NB4 (cell line): ENCODE measurements at regions not wholly inside any gene's neighbourhood (a gene's known extent, or its start where the extent isn't known, plus 50 kb on each side); places are given as distances from the start of the nearest gene placed in this dataset.

Experiments used
- DNase-seq: peaks from one replicate; pipeline ENCODE4 v3.0.0; 2010; ENCODE audit warnings: low read depth
- H3K4me3 ChIP-seq: one replicate; pipeline ENCODE4 v1.5.1; 2011; ENCODE audit warnings: mild to moderate bottlenecking, low read depth, low read length, moderate library complexity
- CTCF ChIP-seq: IDR thresholded peaks from one replicate; pipeline ENCODE4 v1.5.1; 2012; ENCODE audit warnings: low read depth, low read length
- MAX ChIP-seq: IDR thresholded peaks from 2 replicates; pipeline ENCODE4 v1.6.1; 2011; ENCODE audit warnings: low read depth, low read length
- MYC ChIP-seq: IDR thresholded peaks from 2 replicates; pipeline ENCODE4 v1.6.1; 2011; ENCODE audit warnings: low read depth, low read length
- POLR2A ChIP-seq: IDR thresholded peaks from 2 replicates; pipeline ENCODE4 v1.6.1; 2011; ENCODE audit warnings: mild to moderate bottlenecking; ENCODE audit not compliant: insufficient read length; ENCODE audit errors: extremely low read depth

GRCh38 chr12:112677050-112677765, 114.3 kb upstream of the RPH3A start:
- no peak for TF ChIP-seq MYC
- TF ChIP-seq CTCF = no peak
- TF ChIP-seq POLR2A = no peak
- TF ChIP-seq MAX = no peak
- DNase-seq = peak; percentile 23
- H3K4me3 ChIP-seq = no peak overlapping the region

GRCh38 chr12:112680993-112681392, 110.6 kb upstream of the RPH3A start:
- H3K4me3 ChIP-seq = no peak overlapping the region
- TF ChIP-seq MYC (no peak), MAX (no peak)
- DNase-seq = no peak

GRCh38 chr12:112682586-112682985, 109.0 kb upstream of the RPH3A start:
- no peak for DNase-seq
- H3K4me3 ChIP-seq = no peak overlapping the region
- no peak for TF ChIP-seq CTCF
- TF ChIP-seq MAX = no peak
- TF ChIP-seq POLR2A = no peak
- TF ChIP-seq MYC = no peak

- no peak for TF ChIP-seq MYC
- no peak for TF ChIP-seq POLR2A
- TF ChIP-seq MAX = no peak
- TF ChIP-seq CTCF = no peak
- no peak for DNase-seq
Measured at GRCh38 chr12:112684742-112685141, 106.8 kb upstream of the RPH3A start.

GRCh38 chr12:112685321-112685720, 106.2 kb upstream of the RPH3A start:
- no peak for TF ChIP-seq MYC
- TF ChIP-seq MAX = no peak
- no peak for TF ChIP-seq POLR2A
- TF ChIP-seq CTCF = no peak
- no peak overlapping the region for H3K4me3 ChIP-seq
- DNase-seq = no peak

More at GRCh38 chr12:112684742-112685141, 106.8 kb upstream of the RPH3A start:
- H3K4me3 ChIP-seq = no peak overlapping the region

GRCh38 chr12:112686373-112686772, 105.2 kb upstream of the RPH3A start:
- TF ChIP-seq POLR2A = no peak
- TF ChIP-seq MYC = no peak
- no peak for TF ChIP-seq CTCF
- TF ChIP-seq MAX = no peak
- no peak for DNase-seq
- no peak overlapping the region for H3K4me3 ChIP-seq
